GM23338 (cell line): ENCODE measurements at regions not wholly inside any gene's neighbourhood (a gene's known extent, or its start where the extent isn't known, plus 50 kb on each side); places are given as distances from the start of the nearest gene placed in this dataset.

ENCODE experiments used
- ATAC-seq: fragments of 200-7000 bp; cut with Tn5 transposase; 3 replicates; pipeline ENCODE4 v1.9.1; 2020
- DNase-seq: peaks from one replicate; pipeline ENCODE4 v3.0.0-alpha.2; 2015; ENCODE audit warnings: low spot score
- H2AFZ ChIP-seq: fragments of 200-600 bp; sonication (generic); 2 replicates; pipeline ENCODE4 v1.8.0; 2016; ENCODE audit warnings: antibody characterized with exemption, mild to moderate bottlenecking, moderate library complexity
- H3F3A ChIP-seq: fragments of 200-600 bp; sonication (generic); replicated peaks from 2 replicates; pipeline ENCODE4 v1.8.0; 2017; ENCODE audit warnings: antibody characterized with exemption, mixed run types, low read depth
- H3K27ac ChIP-seq: fragments of 200-600 bp; sonication (generic); 2 replicates; pipeline ENCODE4 v1.6.1; 2016; ENCODE audit warnings: low read depth
- H3K27me3 ChIP-seq: fragments of 200-600 bp; sonication (generic); 2 replicates; pipeline ENCODE4 v1.8.0; 2016; ENCODE audit warnings: mild to moderate bottlenecking, mixed run types, moderate library complexity; ENCODE audit not compliant: insufficient read depth
- H3K36me3 ChIP-seq: fragments of 200-600 bp; sonication (generic); 2 replicates; pipeline ENCODE4 v1.8.0; 2016; ENCODE audit warnings: mild to moderate bottlenecking; ENCODE audit not compliant: insufficient read depth
- H3K4me1 ChIP-seq: fragments of 200-600 bp; sonication (generic); 2 replicates; pipeline ENCODE4 v1.8.0; 2016; ENCODE audit warnings: mild to moderate bottlenecking, moderate library complexity; ENCODE audit not compliant: insufficient read depth
- H3K4me2 ChIP-seq: fragments of 200-600 bp; sonication (generic); 2 replicates; pipeline ENCODE4 v1.7.1; 2017; ENCODE audit warnings: mixed run types
- H3K4me3 ChIP-seq: fragments of 200-600 bp; sonication (generic); 2 replicates; pipeline ENCODE4 v1.6.1; 2016; ENCODE audit warnings: mixed run types
- H3K79me2 ChIP-seq: fragments of 200-600 bp; sonication (generic); replicated peaks from 2 replicates; pipeline ENCODE4 v1.8.0; 2017; ENCODE audit warnings: mild to moderate bottlenecking; ENCODE audit not compliant: insufficient read depth
- H3K9me2 ChIP-seq: fragments of 200-600 bp; sonication (generic); 2 replicates; pipeline ENCODE4 v1.8.0; 2017; ENCODE audit not compliant: insufficient read depth
- H4K20me1 ChIP-seq: fragments of 200-600 bp; sonication (generic); replicated peaks from 2 replicates; pipeline ENCODE4 v1.8.0; 2017; ENCODE audit warnings: mild to moderate bottlenecking; ENCODE audit not compliant: insufficient read depth
- H3K27ac Mint-ChIP-seq: 2 replicates; pipeline ENCODE4 v1.8.0; 2020; ENCODE audit warnings: inconsistent platforms, mild to moderate bottlenecking, moderate library complexity, mixed read lengths
- H3K27me3 Mint-ChIP-seq: 3 replicates; pipeline ENCODE4 v1.8.0; 2022; ENCODE audit warnings: low read depth, mild to moderate bottlenecking, moderate library complexity, mixed read lengths, inconsistent platforms; ENCODE audit not compliant: insufficient read depth, poor library complexity
- H3K36me3 Mint-ChIP-seq: 3 replicates; pipeline ENCODE4 v1.8.0; 2021; ENCODE audit warnings: low read depth, mild to moderate bottlenecking, inconsistent platforms, moderate library complexity, mixed read lengths
- H3K4me1 Mint-ChIP-seq: 3 replicates; pipeline ENCODE4 v1.8.0; 2020; ENCODE audit warnings: mild to moderate bottlenecking, inconsistent platforms, mixed read lengths
- H3K4me3 Mint-ChIP-seq: 3 replicates; pipeline ENCODE4 v1.8.0; 2021; ENCODE audit warnings: moderate library complexity, mild to moderate bottlenecking, inconsistent platforms, mixed read lengths
- H3K9me3 Mint-ChIP-seq: 3 replicates; pipeline ENCODE4 v1.8.0; 2020; ENCODE audit warnings: moderate library complexity, mild to moderate bottlenecking, inconsistent platforms, mixed read lengths
- CREB1 ChIP-seq: fragments of 250-450 bp; sonication (Bioruptor Pico); IDR thresholded peaks from 2 replicates; pipeline ENCODE4 v1.5.0; 2020; ENCODE audit warnings: low read depth, mild to moderate bottlenecking, moderate library complexity
- CTCF ChIP-seq, 2 experiments: fragments of 200-600 bp in 1 of 2; sonication (generic) in 1 of 2; conservative IDR thresholded peaks; 2 replicates each; pipeline versions ENCODE4 v1.5.1 to v1.6.1; 2016 to 2017; ENCODE audit warnings: antibody characterized with exemption in 2 of 2, low read depth in 2 of 2, mild to moderate bottlenecking in 2 of 2, moderate library complexity in 1 of 2
- EZH2 ChIP-seq: fragments of 200-600 bp; sonication (generic); IDR thresholded peaks from one replicate; pipeline ENCODE4 v1.8.0; 2017; ENCODE audit warnings: antibody characterized with exemption, mild to moderate bottlenecking, low read depth; ENCODE audit not compliant: unreplicated experiment
- EZH2phosphoT487 ChIP-seq: fragments of 200-600 bp; sonication (generic); IDR thresholded peaks from one replicate; pipeline ENCODE4 v1.8.1; 2018; ENCODE audit warnings: antibody characterized with exemption; ENCODE audit not compliant: unreplicated experiment
- JUNB ChIP-seq: IDR thresholded peaks from one replicate; pipeline ENCODE4 v1.6.1; 2016; ENCODE audit warnings: antibody characterized with exemption; ENCODE audit not compliant: unreplicated experiment
- POLR2AphosphoS5 ChIP-seq: IDR thresholded peaks from 2 replicates; pipeline ENCODE4 v1.6.1; 2016; ENCODE audit warnings: antibody characterized with exemption, low read depth
- REST ChIP-seq: IDR thresholded peaks from one replicate; pipeline ENCODE4 v1.6.1; 2018; ENCODE audit warnings: antibody characterized with exemption; ENCODE audit not compliant: unreplicated experiment
- STAT1 ChIP-seq: IDR thresholded peaks from one replicate; pipeline ENCODE4 v1.6.1; 2016; ENCODE audit warnings: antibody characterized with exemption; ENCODE audit not compliant: unreplicated experiment
- ZNF114 ChIP-seq: fragments of 250-450 bp; sonication (Bioruptor Pico); IDR thresholded peaks from 2 replicates; pipeline ENCODE4 v1.5.0; 2020; ENCODE audit warnings: mild to moderate bottlenecking, moderate library complexity
- ZNF331 ChIP-seq: fragments of 250-450 bp; sonication (Bioruptor Pico); IDR thresholded peaks from 2 replicates; pipeline ENCODE4 v1.5.0; 2020; ENCODE audit warnings: low read depth, mild to moderate bottlenecking, moderate library complexity
- ZNF462 ChIP-seq: fragments of 250-450 bp; sonication (Bioruptor Pico); IDR thresholded peaks from 2 replicates; pipeline ENCODE4 v1.5.0; 2020; ENCODE audit warnings: mild to moderate bottlenecking, moderate library complexity

GRCh38 chr6:121755485-121755884, 320.0 kb downstream of the GJA1 start (continued):
- TF ChIP-seq CTCF (conservative IDR thresholded peaks at IDR 0.05; ENCODE audit: low read depth in 2 of 2) = no peak

- H3K36me3 Mint-ChIP-seq = no peaks in the 10 kb centered on the region
- H3K27me3 Mint-ChIP-seq = no peaks in the 10 kb centered on the region
Measured at GRCh38 chr6:121756666-121757065, 321.2 kb downstream of the GJA1 start.

More at GRCh38 chr6:121756666-121757065, 321.2 kb downstream of the GJA1 start:
- Histone ChIP-seq H4K20me1 (no peaks in the 10 kb centered on the region), H3K4me3 (no peak overlapping the region), H3K4me1 (no peaks in the 10 kb centered on the region), H3K9me2 (peaks cover 3% of the 10 kb centered on the region; the same call in 1 of the 2 replicates), H2AFZ (no peak overlapping the region), H3K4me2 (no peak overlapping the region), H3K36me3 (no peaks in the 10 kb centered on the region), H3K27me3 (no peaks in the 10 kb centered on the region), H3K79me2 (no peaks in the 10 kb centered on the region), H3K27ac (no peak overlapping the region), H3F3A (no peaks in the 10 kb centered on the region)
- ATAC-seq (no peak), DNase-seq (no peak)
- TF ChIP-seq EZH2 = no peak
- TF ChIP-seq EZH2phosphoT487 = no peak
- TF ChIP-seq ZNF331 (CRISPR knock-in tag) = no peak
- no peak for TF ChIP-seq CREB1
- TF ChIP-seq CTCF (conservative IDR thresholded peaks at IDR 0.05; ENCODE audit: low read depth in 2 of 2) = no peak
- no peak for TF ChIP-seq JUNB
- no peak for TF ChIP-seq REST
- no peak for TF ChIP-seq ZNF462
- no peak for TF ChIP-seq STAT1
- no peak for TF ChIP-seq ZNF114 (CRISPR knock-in tag)
- TF ChIP-seq POLR2AphosphoS5 = no peak
- no peaks in the 10 kb centered on the region for H3K9me3 Mint-ChIP-seq
- H3K4me1 Mint-ChIP-seq = no peaks in the 10 kb centered on the region
- no peak overlapping the region; the same call in 1 of the 2 replicates for H3K27ac Mint-ChIP-seq
- H3K4me3 Mint-ChIP-seq = no peak overlapping the region
